A673 (cell line): ENCODE measurements at regions not wholly inside any gene's neighbourhood (a gene's known extent, or its start where the extent isn't known, plus 50 kb on each side); places are given as distances from the start of the nearest gene placed in this dataset.

Source experiments
- BruUV-seq: library from RNA; stranded (reverse); fragments of 400-500 nt; replicated peaks from 2 replicates; lab custom pipeline; 2021; lab: Mats Ljungman, UMichigan
- CTCF ChIA-PET: fragments of 300-600 bp; sonication (Branson Sonifier 250); formaldehyde crosslinking; loops from one replicate; lab custom pipeline; 2022; ENCODE audit warnings: antibody characterized with exemption; lab: Charles Lee
- POLR2A ChIA-PET: fragments of 300-600 bp; sonication (Branson Sonifier 250); formaldehyde crosslinking; loops from one replicate; lab custom pipeline; 2022; ENCODE audit warnings: antibody characterized with exemption; ENCODE audit not compliant: low non-redundant PET; lab: Charles Lee
- DNase-seq: peaks from one replicate; pipeline ENCODE4 v3.0.0-alpha.2; 2015; ENCODE audit warnings: low spot score
- H3K27ac ChIP-seq: fragments of 200-600 bp; sonication (generic); 2 replicates; pipeline ENCODE4 v1.5.1; 2016; ENCODE audit warnings: mixed run types, low read depth, mild to moderate bottlenecking, mixed read lengths, antibody characterized with exemption, low read length; ENCODE audit not compliant: poor library complexity, severe bottlenecking
- H3K27me3 ChIP-seq: fragments of 200-600 bp; sonication (generic); replicated peaks from 2 replicates; pipeline ENCODE4 v1.6.1; 2017; ENCODE audit warnings: mixed run types, low read depth, mild to moderate bottlenecking, mixed read lengths, antibody characterized with exemption, low read length; ENCODE audit not compliant: insufficient read depth, poor library complexity
- H3K36me3 ChIP-seq: fragments of 200-600 bp; sonication (generic); 2 replicates; pipeline ENCODE4 v1.6.1; 2016; ENCODE audit warnings: mixed run types, mild to moderate bottlenecking, mixed read lengths, antibody characterized with exemption, low read length; ENCODE audit not compliant: insufficient read depth, poor library complexity, severe bottlenecking
- H3K4me1 ChIP-seq: fragments of 200-600 bp; sonication (generic); 2 replicates; pipeline ENCODE4 v1.6.1; 2017; ENCODE audit warnings: mixed run types, mild to moderate bottlenecking, mixed read lengths, antibody characterized with exemption, low read length; ENCODE audit not compliant: insufficient read depth, poor library complexity, severe bottlenecking
- H3K4me3 ChIP-seq: fragments of 200-600 bp; sonication (generic); 2 replicates; pipeline ENCODE4 v1.5.1; 2016; ENCODE audit warnings: low read depth, mixed run types, mild to moderate bottlenecking, mixed read lengths, low read length; ENCODE audit not compliant: poor library complexity, severe bottlenecking
- H3K9me3 ChIP-seq: fragments of 200-600 bp; sonication (generic); 2 replicates; pipeline ENCODE4 v1.6.1; 2016; ENCODE audit warnings: mixed run types, low read depth, mild to moderate bottlenecking, mixed read lengths, antibody characterized with exemption, low read length; ENCODE audit not compliant: poor library complexity, severe bottlenecking
- EZH2 ChIP-seq: fragments of 200-600 bp; sonication (generic); IDR thresholded peaks from 2 replicates; pipeline ENCODE4 v1.6.1; 2017; ENCODE audit warnings: borderline replicate concordance, low read depth, mild to moderate bottlenecking, mixed read lengths, antibody characterized with exemption, low read length; ENCODE audit not compliant: poor library complexity, severe bottlenecking
- intact Hi-C: fragments of 100-400 bp; cut with micrococcal nuclease; formaldehyde crosslinking; loops from one replicate; pipeline ENCODE4 v1.10.0; 2022; ENCODE audit not compliant: unreplicated experiment
- TF ChIP-seq, protein P1 (sequence below): fragments of 300-800, 200-600 bp; sonication (generic); conservative IDR thresholded peaks from 2 replicates; pipeline ENCODE4 v1.5.1; 2017; ENCODE audit warnings: low read depth, mild to moderate bottlenecking, antibody characterized with exemption, low read length, moderate library complexity, mixed read lengths

DNA sequence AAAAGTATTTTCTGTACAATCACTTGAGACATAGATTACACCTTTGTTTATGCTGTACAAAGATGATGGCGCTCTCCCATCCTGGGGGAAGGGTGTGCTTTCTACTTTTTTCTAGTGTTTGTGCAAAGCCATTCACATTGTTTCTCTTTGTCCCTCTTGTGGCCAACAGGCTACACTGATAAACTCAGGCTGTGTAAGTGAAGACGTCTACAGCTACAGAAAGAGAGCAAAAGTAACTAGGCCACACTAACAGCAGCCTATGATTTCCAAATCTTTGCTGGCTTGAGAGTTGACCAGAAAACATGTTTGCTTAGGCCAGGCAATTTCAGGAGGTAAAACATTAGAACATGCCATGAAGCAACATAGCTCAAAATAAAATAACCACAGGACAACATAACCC, 75.1 kb downstream of the FOXB1 start:
- no peaks in the 10 kb centered on the region for H3K4me1 ChIP-seq
- ChIA-PET CTCF (no interaction called here), POLR2A (no interaction called here)
- no TSS peak for BruUV-seq
- TF ChIP-seq, protein P1, sequence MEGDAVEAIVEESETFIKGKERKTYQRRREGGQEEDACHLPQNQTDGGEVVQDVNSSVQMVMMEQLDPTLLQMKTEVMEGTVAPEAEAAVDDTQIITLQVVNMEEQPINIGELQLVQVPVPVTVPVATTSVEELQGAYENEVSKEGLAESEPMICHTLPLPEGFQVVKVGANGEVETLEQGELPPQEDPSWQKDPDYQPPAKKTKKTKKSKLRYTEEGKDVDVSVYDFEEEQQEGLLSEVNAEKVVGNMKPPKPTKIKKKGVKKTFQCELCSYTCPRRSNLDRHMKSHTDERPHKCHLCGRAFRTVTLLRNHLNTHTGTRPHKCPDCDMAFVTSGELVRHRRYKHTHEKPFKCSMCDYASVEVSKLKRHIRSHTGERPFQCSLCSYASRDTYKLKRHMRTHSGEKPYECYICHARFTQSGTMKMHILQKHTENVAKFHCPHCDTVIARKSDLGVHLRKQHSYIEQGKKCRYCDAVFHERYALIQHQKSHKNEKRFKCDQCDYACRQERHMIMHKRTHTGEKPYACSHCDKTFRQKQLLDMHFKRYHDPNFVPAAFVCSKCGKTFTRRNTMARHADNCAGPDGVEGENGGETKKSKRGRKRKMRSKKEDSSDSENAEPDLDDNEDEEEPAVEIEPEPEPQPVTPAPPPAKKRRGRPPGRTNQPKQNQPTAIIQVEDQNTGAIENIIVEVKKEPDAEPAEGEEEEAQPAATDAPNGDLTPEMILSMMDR: 0 out of 2 replicates have a peak, but pooled peaks have one; percentile 17
- TF ChIP-seq EZH2: no peak
- H3K27me3 ChIP-seq: no peaks in the 10 kb centered on the region
- H3K27ac ChIP-seq: no peak overlapping the region
- DNase-seq: no peak
- no peak overlapping the region for H3K4me3 ChIP-seq
- no peaks in the 10 kb centered on the region for H3K9me3 ChIP-seq
- intact Hi-C loops: no loop called here
- H3K36me3 ChIP-seq: no peaks in the 10 kb centered on the region

DNA sequence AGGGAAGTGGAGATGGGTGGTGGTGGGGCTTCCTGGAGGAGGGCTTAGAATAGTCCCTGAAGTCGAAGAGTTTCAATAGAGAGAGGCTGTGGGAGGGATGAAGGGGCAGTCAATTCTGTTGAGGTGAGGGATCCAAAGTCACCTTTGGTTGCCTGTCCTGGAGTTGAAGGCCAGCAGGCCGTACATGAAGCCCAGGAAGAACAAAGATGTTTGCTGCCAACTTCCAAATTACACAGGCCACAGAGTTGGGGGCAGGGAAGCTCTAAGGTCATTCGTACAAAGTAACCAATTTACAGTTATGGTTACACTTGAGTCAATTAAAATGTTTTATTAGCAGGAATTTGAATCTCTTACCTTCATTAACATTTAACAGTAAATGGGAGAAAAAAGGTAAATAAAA, 77.9 kb downstream of the FOXB1 start:
- intact Hi-C loops: no loop called here
- CTCF ChIA-PET: no interaction called here

DNA sequence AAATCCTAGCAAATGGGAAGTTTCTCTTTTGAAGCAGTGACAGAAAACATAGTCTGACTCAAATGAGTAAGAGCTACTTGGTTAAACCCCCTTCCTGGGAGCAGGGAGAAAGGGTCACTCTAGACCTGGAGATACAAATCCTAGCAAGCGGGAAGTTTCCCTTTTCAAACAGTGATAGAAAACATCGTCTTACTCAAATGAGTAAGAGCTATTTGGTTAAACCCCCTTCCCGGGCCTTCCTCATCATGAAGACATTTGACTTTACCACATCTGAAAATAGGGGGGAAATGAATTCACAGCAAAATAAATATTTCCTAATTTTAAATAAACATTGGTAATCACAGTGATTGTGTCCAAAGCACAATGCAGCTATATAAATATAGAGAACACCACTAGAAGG, 79.2 kb downstream of the FOXB1 start:
- no TSS peak for BruUV-seq
- ChIA-PET POLR2A (no interaction called here), CTCF (no interaction called here)
- H3K9me3 ChIP-seq: no peaks in the 10 kb centered on the region
- no peak for DNase-seq
- intact Hi-C loops: no loop called here
- no peak overlapping the region for H3K27ac ChIP-seq
- peaks cover 14% of the 10 kb centered on the region for H3K27me3 ChIP-seq
- H3K36me3 ChIP-seq: no peaks in the 10 kb centered on the region
- TF ChIP-seq, protein P1: no peak
- TF ChIP-seq EZH2: no peak
- H3K4me1 ChIP-seq: no peaks in the 10 kb centered on the region
- no peak overlapping the region for H3K4me3 ChIP-seq

More for the DNA sequence above, 77.9 kb downstream of the FOXB1 start:
- H3K4me1 ChIP-seq: no peaks in the 10 kb centered on the region
- no peak for DNase-seq
- no TSS peak for BruUV-seq
- POLR2A ChIA-PET: no interaction called here
- no peak overlapping the region for H3K27ac ChIP-seq
- peaks cover 3% of the 10 kb centered on the region for H3K27me3 ChIP-seq
- no peaks in the 10 kb centered on the region for H3K9me3 ChIP-seq
- TF ChIP-seq EZH2: no peak
- TF ChIP-seq, protein P1: no peak
- H3K4me3 ChIP-seq: no peak overlapping the region
- no peaks in the 10 kb centered on the region for H3K36me3 ChIP-seq
